Body of pancreas (tissue), 4 donors: ENCODE measurements at regions not wholly inside any gene's neighbourhood (a gene's known extent, or its start where the extent isn't known, plus 50 kb on each side); places are given as distances from the start of the nearest gene placed in this dataset.

Experiments used
- ATAC-seq: fragments of 150-250 bp; one replicate; pipeline ENCODE4 v1.9.1; 2016
- DNase-seq, 4 donors: peaks; one replicate each; pipeline ENCODE4 v3.0.0-alpha.2; 2019
- H3K27ac ChIP-seq, 4 donors: fragments of 200-600 bp; sonication (generic); 1 replicate in 3 of 4; 2 replicates in 1 of 4; pipeline versions ENCODE4 v1.5.1 to v1.6.1; 2016 to 2019; ENCODE audit warnings: mild to moderate bottlenecking in 1 of 4, mixed read lengths in 1 of 4, moderate library complexity in 1 of 4
- H3K27me3 ChIP-seq, 2 donors: fragments of 200-600 bp; sonication (generic); one replicate each; pipeline ENCODE4 v1.6.0; 2016; ENCODE audit warnings: mild to moderate bottlenecking in 1 of 2
- H3K36me3 ChIP-seq, 2 donors: fragments of 200-600 bp; sonication (generic); replicated peaks in 1 of 2; 2 replicates each; pipeline ENCODE4 v1.5.1; 2016; ENCODE audit warnings: low read depth in 2 of 2; ENCODE audit not compliant: insufficient read depth in 1 of 2
- H3K4me1 ChIP-seq: fragments of 200-600 bp; sonication (generic); one replicate; pipeline ENCODE4 v1.6.0; 2016
- H3K4me3 ChIP-seq, 2 donors: fragments of 200-600 bp; sonication (generic); 1 replicate in 1 of 2; 2 replicates in 1 of 2; pipeline ENCODE4 v1.5.1; 2016 to 2019
- H3K9me3 ChIP-seq, 3 donors: fragments of 200-600 bp; sonication (generic); 1 replicate in 2 of 3; 2 replicates in 1 of 3; pipeline ENCODE4 v1.5.1; 2016
- POLR2A ChIP-seq, 3 donors: fragments of 450-650 bp; IDR thresholded peaks; one replicate each; pipeline ENCODE4 v1.6.1; 2016; ENCODE audit warnings: antibody characterized with exemption in 3 of 3, mild to moderate bottlenecking in 2 of 3
- WGBS, 2 donors: methylation state at CpG; one replicate each; pipeline ENCODE4 v1.1.5; 2017; 5-methylcytosine and 5-hydroxymethylcytosine counted together
- intact Hi-C: fragments of 100-400 bp; cut with DNase I; formaldehyde crosslinking; loops from one replicate; pipeline ENCODE4 v1.15.1; 2023
- TF ChIP-seq, protein P1 (sequence below), 7 experiments: fragments of 450-650 bp in 4 of 7; fragments of 200-600 bp in 3 of 7; sonication (generic) in 3 of 7; IDR thresholded peaks; one replicate each; pipeline ENCODE4 v1.5.1; 2016 to 2019; ENCODE audit warnings: antibody characterized with exemption in 7 of 7

- DNase-seq (no peak), ATAC-seq (no peak)
- H3K9me3 ChIP-seq: no peaks in the 10 kb centered on the region
- H3K27ac ChIP-seq: no peak overlapping the region
- no peaks in the 10 kb centered on the region for H3K4me1 ChIP-seq
- 19 to 45% methylated on average over 1 of the region's 1 CpG for WGBS, 2 donors
- no peak overlapping the region for H3K4me3 ChIP-seq
- no peaks in the 10 kb centered on the region for H3K27me3 ChIP-seq
- TF ChIP-seq POLR2A (IDR thresholded peaks at IDR 0.05): no peak
- TF ChIP-seq, protein P1, sequence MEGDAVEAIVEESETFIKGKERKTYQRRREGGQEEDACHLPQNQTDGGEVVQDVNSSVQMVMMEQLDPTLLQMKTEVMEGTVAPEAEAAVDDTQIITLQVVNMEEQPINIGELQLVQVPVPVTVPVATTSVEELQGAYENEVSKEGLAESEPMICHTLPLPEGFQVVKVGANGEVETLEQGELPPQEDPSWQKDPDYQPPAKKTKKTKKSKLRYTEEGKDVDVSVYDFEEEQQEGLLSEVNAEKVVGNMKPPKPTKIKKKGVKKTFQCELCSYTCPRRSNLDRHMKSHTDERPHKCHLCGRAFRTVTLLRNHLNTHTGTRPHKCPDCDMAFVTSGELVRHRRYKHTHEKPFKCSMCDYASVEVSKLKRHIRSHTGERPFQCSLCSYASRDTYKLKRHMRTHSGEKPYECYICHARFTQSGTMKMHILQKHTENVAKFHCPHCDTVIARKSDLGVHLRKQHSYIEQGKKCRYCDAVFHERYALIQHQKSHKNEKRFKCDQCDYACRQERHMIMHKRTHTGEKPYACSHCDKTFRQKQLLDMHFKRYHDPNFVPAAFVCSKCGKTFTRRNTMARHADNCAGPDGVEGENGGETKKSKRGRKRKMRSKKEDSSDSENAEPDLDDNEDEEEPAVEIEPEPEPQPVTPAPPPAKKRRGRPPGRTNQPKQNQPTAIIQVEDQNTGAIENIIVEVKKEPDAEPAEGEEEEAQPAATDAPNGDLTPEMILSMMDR (IDR thresholded peaks at IDR 0.05): no peak
- intact Hi-C loops: no loop called here
- H3K36me3 ChIP-seq: no peaks in the 10 kb centered on the region
Observed at GRCh38 chr14:22185191-22185590, 403.8 kb downstream of the DAD1 start.

DNA sequence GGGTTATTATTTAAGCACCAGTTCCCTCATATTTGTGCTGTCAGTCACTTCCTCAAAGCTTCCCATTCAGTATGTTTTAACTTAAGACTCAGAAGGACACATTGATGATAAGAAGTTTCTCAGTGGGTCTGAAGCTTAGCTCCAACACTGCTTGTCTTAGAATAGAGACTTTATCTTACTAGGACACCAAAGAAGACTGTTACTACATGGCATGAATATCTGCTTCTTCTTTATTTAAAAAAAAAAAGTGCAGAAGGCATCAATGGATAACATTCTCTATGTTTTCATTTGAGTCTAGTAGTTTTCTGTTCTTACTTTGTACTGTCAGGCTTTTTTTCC, 404.2 kb downstream of the DAD1 start:
- no peak for DNase-seq
- intact Hi-C loops: no loop called here

GRCh38 chr14:22184157-22184829, 404.7 kb downstream of the DAD1 start:
- no peak for ATAC-seq
- DNase-seq: no peak
- Histone ChIP-seq H3K36me3 (no peaks in the 10 kb centered on the region), H3K4me3 (no peak overlapping the region), H3K9me3 (no peaks in the 10 kb centered on the region), H3K27me3 (no peaks in the 10 kb centered on the region), H3K4me1 (no peaks in the 10 kb centered on the region), H3K27ac (no peak overlapping the region)
- TF ChIP-seq POLR2A (IDR thresholded peaks at IDR 0.05): no peak
- TF ChIP-seq, protein P1 (IDR thresholded peaks at IDR 0.05): no peak
- 72 to 77% methylated on average over 7 of the region's 7 CpGs for WGBS, 2 donors
- intact Hi-C loops: no loop called here

More for the DNA sequence above, 404.2 kb downstream of the DAD1 start:
- Histone ChIP-seq H3K36me3 (no peaks in the 10 kb centered on the region), H3K27ac (no peak overlapping the region), H3K9me3 (no peaks in the 10 kb centered on the region), H3K27me3 (no peaks in the 10 kb centered on the region), H3K4me3 (no peak overlapping the region), H3K4me1 (no peaks in the 10 kb centered on the region)
- ATAC-seq: no peak
- TF ChIP-seq, protein P1 (IDR thresholded peaks at IDR 0.05): no peak

- Histone ChIP-seq H3K36me3 (no peaks in the 10 kb centered on the region), H3K4me1 (no peaks in the 10 kb centered on the region), H3K9me3 (no peaks in the 10 kb centered on the region), H3K27ac (no peak overlapping the region), H3K4me3 (no peak overlapping the region), H3K27me3 (no peaks in the 10 kb centered on the region)
- TF ChIP-seq, protein P1 (IDR thresholded peaks at IDR 0.05): no peak
- no peak for TF ChIP-seq POLR2A (IDR thresholded peaks at IDR 0.05)
- 70 to 90% methylated on average over 1 of the region's 1 CpG for WGBS, 2 donors
- ATAC-seq (no peak), DNase-seq (no peak)
- intact Hi-C loops: no loop called here
Observed at GRCh38 chr14:22180045-22180444, 409.0 kb downstream of the DAD1 start.

GRCh38 chr14:22179190-22179589, 409.8 kb downstream of the DAD1 start:
- TF ChIP-seq POLR2A (IDR thresholded peaks at IDR 0.05): no peak
- TF ChIP-seq, protein P1 (IDR thresholded peaks at IDR 0.05): no peak
- intact Hi-C loops: no loop called here
- ATAC-seq: no peak
- Histone ChIP-seq H3K36me3 (no peaks in the 10 kb centered on the region), H3K27ac (no peak overlapping the region), H3K27me3 (no peaks in the 10 kb centered on the region), H3K4me3 (no peak overlapping the region), H3K4me1 (no peaks in the 10 kb centered on the region), H3K9me3 (no peaks in the 10 kb centered on the region)
- 79 to 84% methylated on average over 3 of the region's 3 CpGs for WGBS, 2 donors
- DNase-seq: no peak
